MG63 (cell line): ENCODE measurements at regions not wholly inside any gene's neighbourhood (a gene's known extent, or its start where the extent isn't known, plus 50 kb on each side); places are given as distances from the start of the nearest gene placed in this dataset.

ENCODE experiments used
- DNase-seq: peaks from one replicate; pipeline ENCODE4 v3.0.0-alpha.2; 2020
- H3K27me3 ChIP-seq: fragments of 250-450 bp; sonication (Bioruptor Pico); 2 replicates; pipeline ENCODE4 v1.5.1; 2020; ENCODE audit warnings: mild to moderate bottlenecking, moderate library complexity
- H3K36me3 ChIP-seq: fragments of 250-450 bp; sonication (Bioruptor Pico); 2 replicates; pipeline ENCODE4 v1.5.1; 2020; ENCODE audit warnings: mild to moderate bottlenecking, moderate library complexity
- H3K4me3 ChIP-seq: fragments of 250-450 bp; sonication (Bioruptor Pico); 2 replicates; pipeline ENCODE4 v1.5.1; 2020; ENCODE audit warnings: mild to moderate bottlenecking, moderate library complexity
- H3K9me3 ChIP-seq: fragments of 250-450 bp; sonication (Bioruptor Pico); 2 replicates; pipeline ENCODE4 v1.5.1; 2020; ENCODE audit warnings: mild to moderate bottlenecking, moderate library complexity

DNA sequence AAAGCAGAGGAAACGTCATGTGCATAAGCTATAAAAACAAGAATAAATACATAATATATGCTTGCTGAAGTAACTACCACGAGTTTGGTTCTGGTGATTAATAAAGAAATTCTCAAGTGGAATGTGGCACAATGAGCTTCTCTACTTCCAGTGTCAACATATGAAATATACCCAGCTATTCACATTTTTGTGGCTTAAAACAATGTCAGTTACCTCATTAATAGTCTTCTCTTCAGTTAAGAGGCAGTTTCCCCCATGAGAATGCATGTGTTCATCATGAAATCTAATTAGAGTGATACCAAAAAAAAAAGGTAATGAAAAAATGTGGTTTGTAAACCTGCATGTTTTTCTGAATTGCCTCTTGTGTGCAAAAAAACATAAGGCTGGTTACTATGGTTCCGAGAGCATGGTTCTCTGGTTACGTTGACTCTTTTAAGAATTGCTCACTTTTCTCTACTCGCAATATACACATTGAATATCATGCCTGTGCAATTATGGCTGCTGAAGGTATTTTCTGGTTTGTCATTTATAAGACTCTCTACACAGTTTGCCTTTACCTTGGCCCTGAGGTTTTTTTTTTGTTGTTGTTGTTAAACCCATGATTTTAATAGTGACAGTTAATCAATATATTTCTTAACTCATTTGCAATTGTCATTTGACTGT is 108.2 kb downstream of the PCDH7 start:
- H3K36me3 ChIP-seq, result no peaks in the 10 kb centered on the region
- DNase-seq, result no peak
- H3K4me3 ChIP-seq, result no peak overlapping the region
- no peaks in the 10 kb centered on the region for H3K9me3 ChIP-seq
- H3K27me3 ChIP-seq, result no peaks in the 10 kb centered on the region

DNA sequence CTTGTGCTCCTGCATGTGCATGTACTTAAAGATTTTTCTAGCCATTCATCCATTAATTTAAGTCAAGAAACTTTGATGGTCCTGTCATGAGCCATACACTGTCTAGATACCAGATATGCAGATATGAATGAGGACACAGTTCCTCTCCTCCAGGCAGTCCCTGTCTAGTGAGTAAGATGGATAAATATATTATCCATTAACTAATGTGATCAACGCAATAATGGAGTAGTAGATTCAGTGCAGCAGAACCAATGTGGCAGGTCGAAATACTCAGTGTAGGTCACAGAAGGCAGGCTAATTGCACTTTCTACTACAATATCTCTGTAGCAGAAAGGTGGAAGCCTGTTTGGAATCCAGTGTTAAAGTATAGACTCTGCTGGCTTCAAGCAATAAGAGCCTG is 112.5 kb downstream of the PCDH7 start:
- Histone ChIP-seq H3K4me3 (no peak overlapping the region), H3K9me3 (no peaks in the 10 kb centered on the region), H3K36me3 (no peaks in the 10 kb centered on the region), H3K27me3 (no peaks in the 10 kb centered on the region)
- no peak for DNase-seq

DNA sequence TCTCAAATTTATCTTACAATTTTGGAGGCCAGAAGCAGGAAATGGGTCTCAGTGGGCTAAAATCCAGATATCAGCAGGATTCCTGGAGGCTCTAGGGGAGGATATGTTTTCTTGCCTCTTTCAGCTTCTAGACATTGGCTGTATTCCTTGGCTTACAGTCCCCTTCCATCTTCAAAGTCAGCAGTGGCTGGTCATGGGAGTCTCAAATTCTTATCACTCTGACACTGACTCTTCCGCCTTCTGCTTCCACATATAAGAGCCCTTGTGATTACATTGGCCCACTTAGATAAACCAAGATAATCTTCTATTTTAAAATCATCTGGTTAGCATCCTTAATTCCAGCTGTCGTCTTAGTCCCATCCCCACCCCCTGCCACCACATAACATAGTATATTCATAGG is 113.0 kb downstream of the PCDH7 start:
- Histone ChIP-seq H3K36me3 (no peaks in the 10 kb centered on the region), H3K4me3 (no peak overlapping the region), H3K27me3 (no peaks in the 10 kb centered on the region), H3K9me3 (no peaks in the 10 kb centered on the region)
- DNase-seq, result no peak

DNA sequence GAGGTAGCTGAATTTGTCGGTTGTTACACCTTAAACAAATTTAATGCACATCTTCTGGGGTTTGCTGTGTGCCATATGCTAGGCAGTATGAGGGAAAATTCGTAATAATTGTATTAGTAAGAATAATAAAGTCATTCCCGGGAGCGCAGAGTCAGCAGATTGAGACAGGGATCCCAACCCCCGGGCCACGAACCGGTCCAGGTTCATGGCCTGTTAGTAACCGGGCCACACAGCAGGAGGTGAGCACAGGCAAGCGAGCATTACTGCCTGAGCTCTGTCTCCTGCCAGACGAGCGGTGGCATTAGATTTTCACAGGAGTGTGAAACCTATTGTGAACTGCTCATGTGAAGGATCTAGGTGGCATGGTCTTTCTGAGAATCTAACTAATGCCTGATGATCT is 114.9 kb downstream of the PCDH7 start:
- Histone ChIP-seq H3K4me3 (no peak overlapping the region), H3K9me3 (no peaks in the 10 kb centered on the region), H3K36me3 (no peaks in the 10 kb centered on the region), H3K27me3 (no peaks in the 10 kb centered on the region)
- no peak for DNase-seq

DNA sequence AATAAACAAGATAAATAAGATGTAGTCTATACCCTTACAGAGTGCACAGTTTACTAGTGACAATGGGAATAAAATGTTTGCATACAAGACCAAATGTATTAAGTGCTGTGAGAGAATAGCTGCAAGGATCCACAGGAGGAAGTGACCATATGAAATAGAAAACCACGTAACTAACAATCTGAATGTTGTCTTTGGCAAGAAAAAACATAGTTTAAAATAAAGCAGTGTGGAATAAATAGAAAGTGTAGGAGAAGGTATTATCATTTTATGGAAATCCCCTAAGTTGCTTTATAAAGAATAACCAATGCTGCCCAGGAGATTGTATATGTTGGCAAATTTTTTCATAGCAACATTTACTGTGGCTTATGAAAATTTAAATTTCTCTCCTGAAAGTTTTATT is 116.1 kb downstream of the PCDH7 start:
- Histone ChIP-seq H3K9me3 (no peaks in the 10 kb centered on the region), H3K27me3 (no peaks in the 10 kb centered on the region), H3K4me3 (no peak overlapping the region), H3K36me3 (no peaks in the 10 kb centered on the region)
- no peak for DNase-seq

DNA sequence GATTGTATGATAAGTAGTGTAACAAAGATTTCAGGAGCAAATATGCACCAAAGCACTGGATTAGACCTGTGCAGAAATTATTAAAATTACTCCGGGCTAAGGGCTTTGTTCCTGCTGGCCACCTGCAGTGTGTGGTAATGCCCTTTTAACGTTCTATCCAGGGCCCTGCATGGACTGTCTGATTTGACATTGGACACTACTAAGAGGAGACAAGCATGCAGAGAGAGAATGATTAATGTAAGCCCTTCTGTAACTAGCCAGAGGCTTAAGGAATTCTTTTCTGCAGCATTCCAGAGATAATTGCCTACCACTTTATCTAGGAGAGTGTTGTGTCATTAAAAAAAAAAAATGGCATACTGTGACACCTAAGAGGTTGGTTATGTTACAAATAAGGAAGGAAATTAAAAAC is 117.0 kb downstream of the PCDH7 start:
- Histone ChIP-seq H3K4me3 (no peak overlapping the region), H3K27me3 (no peaks in the 10 kb centered on the region), H3K36me3 (no peaks in the 10 kb centered on the region), H3K9me3 (no peaks in the 10 kb centered on the region)
- DNase-seq, result no peak

DNA sequence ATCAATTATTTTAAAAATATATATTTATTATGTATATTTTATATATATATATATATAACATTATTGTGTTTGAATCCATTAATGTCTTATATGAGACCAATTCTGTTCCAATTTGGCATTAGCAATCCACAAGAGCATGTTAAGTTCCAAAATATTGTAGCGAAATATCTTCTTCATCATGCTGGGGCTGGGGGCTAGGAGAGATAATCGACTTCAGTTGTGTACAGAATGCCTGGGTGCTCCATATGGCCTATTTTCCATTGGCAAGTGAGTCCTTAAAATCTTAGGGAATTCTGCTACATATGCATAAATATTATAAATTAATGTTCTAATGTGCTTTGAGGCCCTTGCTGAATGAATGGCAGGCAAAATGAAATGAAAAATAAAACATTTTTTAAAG is 117.7 kb downstream of the PCDH7 start:
- Histone ChIP-seq H3K27me3 (no peaks in the 10 kb centered on the region), H3K36me3 (no peaks in the 10 kb centered on the region), H3K9me3 (no peaks in the 10 kb centered on the region), H3K4me3 (no peak overlapping the region)
- DNase-seq, result no peak

DNA sequence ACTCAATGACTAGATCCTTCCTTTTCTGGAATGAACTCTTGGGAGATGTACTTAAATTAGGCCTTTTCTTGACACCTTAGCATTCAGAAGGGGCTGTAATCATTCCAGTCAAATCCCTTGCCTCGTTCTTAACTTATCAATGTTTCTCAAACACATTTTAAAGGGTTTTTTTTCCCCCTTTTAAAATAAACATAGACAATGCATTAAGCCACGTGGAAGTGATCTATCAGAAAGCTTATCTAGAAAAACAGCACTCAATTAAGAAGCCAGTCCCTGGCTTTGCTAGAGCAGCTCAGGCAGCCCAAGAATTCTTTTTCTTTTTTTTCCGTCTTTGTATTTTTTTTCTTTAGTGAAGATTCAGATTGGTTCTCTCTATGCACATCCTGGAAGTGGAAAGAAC is 118.2 kb downstream of the PCDH7 start:
- Histone ChIP-seq H3K36me3 (no peaks in the 10 kb centered on the region), H3K27me3 (no peaks in the 10 kb centered on the region), H3K9me3 (no peaks in the 10 kb centered on the region), H3K4me3 (no peak overlapping the region)
- DNase-seq, result no peak

DNA sequence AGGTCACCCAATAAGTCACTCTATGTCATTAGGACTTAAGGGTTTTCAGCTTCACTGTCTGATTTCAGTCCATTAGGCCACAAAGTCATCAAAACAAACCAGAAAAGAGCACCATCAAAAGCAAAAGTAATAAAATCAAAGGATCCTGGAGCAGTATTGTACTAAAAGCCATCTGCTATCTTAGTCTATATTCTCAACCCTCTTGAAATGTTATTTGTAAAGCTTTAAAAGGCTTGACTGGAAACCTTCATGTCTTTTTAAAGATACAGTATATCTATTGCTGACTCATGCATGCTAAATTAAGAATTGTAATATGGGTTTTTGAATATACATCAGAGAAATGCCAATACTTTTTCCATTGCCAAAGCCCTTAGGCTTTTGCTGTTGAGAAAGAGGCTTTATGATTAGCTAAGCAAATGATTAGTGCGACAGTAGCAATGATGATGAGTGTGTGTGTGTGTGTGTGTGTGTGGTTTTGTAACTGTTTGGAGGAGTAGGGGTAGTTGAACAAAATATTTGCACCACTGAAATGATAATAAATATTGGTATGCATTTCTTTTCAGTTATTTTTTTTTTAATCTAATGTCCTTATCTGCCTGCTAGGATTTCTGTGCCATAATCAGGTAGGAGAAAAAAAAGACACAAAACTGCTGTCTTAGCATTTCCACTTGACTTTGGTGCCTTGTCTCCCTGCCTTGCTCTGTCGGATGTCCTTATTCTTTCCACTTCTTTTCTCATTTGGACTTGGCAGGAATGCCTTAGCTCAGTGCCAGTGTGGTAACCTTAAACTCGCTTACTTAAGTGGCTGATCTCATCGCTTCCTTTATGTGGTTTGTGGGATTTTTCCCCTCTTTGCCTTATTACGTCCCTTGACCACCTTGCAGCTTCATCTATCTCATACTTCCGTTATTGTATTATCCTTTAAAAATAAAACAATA is 119.7 kb downstream of the PCDH7 start:
- H3K9me3 ChIP-seq, result no peaks in the 10 kb centered on the region
- DNase-seq, result peak; percentile 42
- H3K27me3 ChIP-seq, result no peaks in the 10 kb centered on the region
- H3K36me3 ChIP-seq, result no peaks in the 10 kb centered on the region
- H3K4me3 ChIP-seq, result no peak overlapping the region

DNA sequence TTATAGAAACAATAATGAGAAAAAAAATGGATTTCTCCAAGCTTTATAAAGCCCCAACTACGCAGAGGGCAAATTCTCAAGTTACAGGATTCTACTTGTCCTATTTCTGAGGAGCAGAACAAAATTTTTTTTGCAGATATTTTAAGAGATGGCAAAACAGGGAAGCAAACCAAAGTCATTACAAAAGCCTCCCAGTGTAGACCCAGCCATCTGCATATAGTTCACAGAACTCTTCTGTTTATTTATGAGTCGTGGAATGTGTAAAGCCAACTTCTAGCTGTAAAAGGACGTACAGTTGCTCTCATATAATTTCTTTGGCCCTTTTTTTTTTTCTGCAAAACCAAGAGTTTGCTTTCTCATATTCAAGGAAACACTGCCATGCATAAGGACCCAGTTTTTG is 120.4 kb downstream of the PCDH7 start:
- Histone ChIP-seq H3K36me3 (no peaks in the 10 kb centered on the region), H3K4me3 (no peak overlapping the region), H3K27me3 (no peaks in the 10 kb centered on the region), H3K9me3 (no peaks in the 10 kb centered on the region)
- DNase-seq, result no peak

DNA sequence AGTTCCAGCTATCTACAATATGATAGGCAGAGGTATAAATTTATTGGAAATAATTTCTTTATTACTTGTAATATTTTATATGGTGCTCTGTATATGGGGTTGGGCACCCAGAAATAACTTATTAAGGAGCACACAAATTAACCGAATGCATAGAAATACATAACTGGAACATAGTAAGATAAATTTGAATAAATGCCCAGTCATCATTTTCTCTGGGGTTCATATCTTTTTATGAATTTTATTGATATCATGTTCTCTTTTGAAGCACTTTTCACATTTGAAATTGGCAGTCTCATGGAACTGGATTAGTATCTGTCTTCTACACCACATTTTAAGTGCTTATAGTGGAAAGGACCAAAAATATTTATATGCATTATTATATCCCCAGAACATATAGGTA is 122.0 kb downstream of the PCDH7 start:
- Histone ChIP-seq H3K27me3 (no peaks in the 10 kb centered on the region), H3K4me3 (no peak overlapping the region), H3K9me3 (no peaks in the 10 kb centered on the region), H3K36me3 (no peaks in the 10 kb centered on the region)
- DNase-seq, result no peak

DNA sequence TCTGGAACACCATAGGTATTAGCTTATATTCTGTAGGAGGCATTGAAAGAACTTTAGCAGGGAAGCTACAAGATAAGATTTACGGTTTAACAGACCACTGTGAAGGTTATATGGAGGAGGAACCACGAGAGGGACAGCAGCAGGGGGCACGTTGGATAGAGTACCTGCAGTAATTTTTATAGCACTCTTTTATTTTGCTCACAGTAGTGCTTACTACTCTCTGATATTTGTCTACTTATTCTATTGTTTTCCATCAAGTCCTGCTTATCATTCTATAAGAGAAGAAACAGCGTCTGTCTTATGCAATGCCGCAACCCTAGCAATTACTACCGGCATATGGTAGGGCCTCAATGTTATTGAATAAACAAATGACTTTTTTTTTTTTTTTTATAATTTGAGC is 122.5 kb downstream of the PCDH7 start:
- H3K27me3 ChIP-seq, result no peaks in the 10 kb centered on the region
- no peak overlapping the region for H3K4me3 ChIP-seq
- no peaks in the 10 kb centered on the region for H3K36me3 ChIP-seq
- no peaks in the 10 kb centered on the region for H3K9me3 ChIP-seq
- DNase-seq, result no peak

DNA sequence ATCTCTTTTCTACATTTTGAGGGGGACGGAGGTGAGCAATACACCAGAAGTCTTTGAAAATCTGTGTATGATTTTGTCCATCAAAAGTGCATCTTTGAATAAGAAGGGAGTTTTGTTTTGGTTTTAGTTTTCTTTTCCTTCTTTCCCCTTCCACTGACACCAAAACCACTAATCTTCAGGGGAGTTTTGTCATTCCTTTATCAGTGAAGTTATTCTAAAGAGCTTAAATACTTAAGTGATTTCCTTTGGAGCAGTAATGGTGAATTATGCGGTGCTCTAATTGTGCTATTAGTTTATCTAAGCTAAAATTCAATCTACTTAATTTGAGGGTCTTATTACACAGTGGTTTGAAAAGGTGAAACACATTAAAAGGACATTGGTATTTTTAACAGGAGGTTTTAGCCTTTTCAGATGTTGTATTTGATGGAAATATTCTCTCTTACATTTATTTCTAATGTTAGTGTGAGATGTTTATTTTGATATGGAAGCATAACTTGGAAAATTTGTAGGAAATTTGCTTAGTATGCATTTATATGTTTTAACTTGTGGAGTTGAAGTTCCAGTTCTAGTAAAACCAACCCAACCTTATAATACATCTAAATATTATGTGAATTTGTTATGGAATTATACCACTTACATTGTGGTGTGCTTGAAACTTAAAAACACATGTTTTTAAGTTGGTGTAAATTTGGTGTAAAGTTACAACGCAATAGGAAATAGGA is 124.9 kb downstream of the PCDH7 start:
- Histone ChIP-seq H3K36me3 (no peaks in the 10 kb centered on the region), H3K4me3 (no peak overlapping the region), H3K27me3 (no peaks in the 10 kb centered on the region), H3K9me3 (no peaks in the 10 kb centered on the region)
- DNase-seq, result no peak

DNA sequence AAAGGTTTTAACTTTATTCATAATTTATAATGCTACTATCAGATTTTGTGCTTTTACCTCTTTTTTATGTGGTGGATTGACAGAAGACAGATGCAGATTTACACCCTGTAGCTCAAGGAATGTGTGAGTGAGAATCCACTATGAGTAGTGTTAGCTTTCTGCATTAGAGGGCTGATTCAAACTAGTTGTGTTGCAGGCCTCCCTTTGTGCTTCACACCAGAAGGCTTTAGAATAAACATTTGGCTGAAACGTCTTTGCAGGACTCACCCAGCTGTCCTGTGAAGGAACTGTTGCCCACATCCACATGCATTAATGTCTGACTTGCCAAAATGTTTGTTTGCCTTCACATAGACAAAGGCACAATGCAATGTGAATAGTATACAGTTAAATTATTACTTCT is 127.0 kb downstream of the PCDH7 start:
- Histone ChIP-seq H3K36me3 (no peaks in the 10 kb centered on the region), H3K27me3 (no peaks in the 10 kb centered on the region), H3K4me3 (no peak overlapping the region), H3K9me3 (no peaks in the 10 kb centered on the region)
- DNase-seq, result no peak

DNA sequence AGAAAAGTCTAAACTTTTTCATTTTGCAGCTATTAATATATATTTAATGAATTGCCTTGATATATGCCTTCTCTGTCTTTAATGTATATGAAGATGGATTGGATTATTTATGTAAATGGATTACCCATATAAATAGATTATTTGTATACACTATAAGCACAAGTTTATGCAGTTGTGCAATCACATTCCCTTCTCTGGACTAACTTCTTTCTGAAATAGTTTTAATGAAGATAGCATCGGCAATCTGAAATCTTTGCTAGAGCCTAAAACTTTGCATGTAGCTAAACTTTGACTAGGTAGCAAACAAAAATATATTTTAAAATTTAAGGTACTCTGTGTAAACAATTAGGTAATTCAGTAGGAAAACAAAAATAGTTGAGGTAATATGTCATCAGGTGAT is 127.8 kb downstream of the PCDH7 start:
- H3K36me3 ChIP-seq, result no peaks in the 10 kb centered on the region
- no peak overlapping the region for H3K4me3 ChIP-seq
- H3K27me3 ChIP-seq, result no peaks in the 10 kb centered on the region
- no peaks in the 10 kb centered on the region for H3K9me3 ChIP-seq
- DNase-seq, result no peak

DNA sequence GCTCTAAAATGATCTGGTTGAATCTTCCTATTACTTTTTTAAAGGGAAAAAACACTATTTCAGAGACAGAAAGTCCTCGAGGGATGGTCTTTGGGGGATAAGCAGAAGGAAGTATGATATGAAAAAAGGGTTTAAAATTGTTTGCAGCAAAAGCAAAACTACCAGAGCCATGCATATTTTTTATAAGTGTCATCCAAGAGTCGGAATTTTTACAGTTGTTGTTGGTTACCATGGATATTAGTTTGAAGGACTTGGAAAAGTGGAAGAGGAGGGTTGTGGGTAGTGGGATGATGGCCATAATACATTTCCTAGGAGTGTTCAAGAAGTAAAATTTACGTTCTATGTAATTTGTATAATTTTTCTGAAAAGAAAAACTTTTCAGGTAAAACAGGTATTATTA is 134.4 kb downstream of the PCDH7 start:
- no peak for DNase-seq
- H3K9me3 ChIP-seq, result no peaks in the 10 kb centered on the region
- no peaks in the 10 kb centered on the region for H3K36me3 ChIP-seq
- no peak overlapping the region for H3K4me3 ChIP-seq
- H3K27me3 ChIP-seq, result no peaks in the 10 kb centered on the region

DNA sequence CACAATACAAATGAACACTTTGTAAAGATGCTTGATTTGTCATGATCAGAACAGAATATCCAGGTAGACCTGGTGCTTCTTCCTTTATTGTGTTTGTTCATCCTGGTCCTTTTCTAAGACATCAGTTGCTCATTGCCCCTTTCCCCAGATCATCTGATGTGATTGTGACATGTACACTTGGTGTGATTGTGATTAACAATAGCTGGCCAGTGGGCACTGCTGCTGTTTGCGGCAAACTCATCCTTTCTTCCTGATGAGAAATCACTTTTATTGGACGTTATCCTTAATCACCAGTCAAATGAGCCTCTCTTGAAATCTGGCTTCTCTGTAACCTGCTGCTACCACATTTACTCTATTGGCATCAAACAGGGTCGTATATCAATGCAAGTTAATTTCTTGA is 135.1 kb downstream of the PCDH7 start:
- Histone ChIP-seq H3K4me3 (no peak overlapping the region), H3K27me3 (no peaks in the 10 kb centered on the region), H3K36me3 (no peaks in the 10 kb centered on the region), H3K9me3 (no peaks in the 10 kb centered on the region)
- no peak for DNase-seq
